ENCODE measurements at regions not wholly inside any gene's neighbourhood (a gene's known extent, or its start where the extent isn't known, plus 50 kb on each side); places are given as distances from the start of the nearest gene placed in this dataset.
"Not testable (repeated sequence)": the region's sequence is repeated elsewhere in the genome, so short reads cannot be mapped to it uniquely, and the experiment has no call there.

DNA sequence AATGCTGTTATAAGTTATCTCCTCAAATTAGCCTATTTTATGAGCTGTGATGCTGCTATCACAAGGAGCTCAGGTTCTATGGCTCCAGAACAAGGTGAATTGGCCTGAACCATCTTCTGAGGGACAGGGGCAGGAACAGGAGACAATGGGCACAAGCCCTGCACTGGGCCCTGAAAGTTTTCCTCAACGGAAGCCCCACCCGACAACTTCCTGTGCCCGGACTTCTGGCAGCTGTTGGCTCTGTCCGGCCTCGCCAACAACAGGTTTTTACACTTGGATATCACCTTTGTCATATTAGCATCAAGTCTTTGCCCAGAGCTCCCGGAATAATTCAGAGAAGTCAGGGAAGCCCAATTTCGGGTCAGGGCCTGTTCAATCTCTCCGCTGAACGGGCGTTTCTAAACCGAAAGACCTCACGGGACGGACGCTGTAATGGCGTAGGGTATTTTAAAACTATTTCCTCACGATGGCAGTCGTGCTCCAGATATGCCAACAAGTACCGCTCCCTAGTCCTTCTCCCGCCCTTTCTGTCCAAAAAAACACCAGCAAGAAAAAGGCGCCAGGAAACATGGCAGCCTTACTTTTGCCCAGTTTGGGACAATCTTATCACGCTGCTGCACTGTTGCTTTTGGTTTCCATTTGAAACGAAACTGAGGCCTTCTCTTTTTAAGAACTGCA, 201.0 kb upstream of the STK26 start:
- DNase-seq (ENCODE audit: extremely low read depth in 1 of 2, low read depth in 1 of 2), result no peak

DNA sequence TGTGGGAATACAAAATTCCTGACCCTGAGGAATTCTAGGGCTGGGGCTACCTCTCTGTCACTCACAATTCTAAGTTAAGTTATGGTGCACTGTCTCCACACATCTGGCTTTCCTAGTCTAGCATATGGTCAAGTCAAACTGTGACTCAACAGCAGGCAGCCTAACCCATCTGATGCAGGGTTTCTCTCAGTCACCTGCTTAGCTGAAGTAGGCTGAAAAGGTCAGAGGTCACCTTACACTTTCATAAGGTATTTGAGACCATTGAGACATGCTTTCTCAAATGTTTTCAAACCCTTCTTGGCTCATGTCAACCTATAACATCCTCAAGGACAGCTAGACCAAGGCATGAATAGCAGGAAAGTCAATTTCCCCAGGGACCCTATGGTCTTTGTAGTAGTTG, 196.5 kb upstream of the STK26 start:
- DNase-seq (ENCODE audit: extremely low read depth in 1 of 2, low read depth in 1 of 2), result no peak

GRCh38 chrX:131827935-131828334, 195.2 kb upstream of the STK26 start:
- DNase-seq (ENCODE audit: extremely low read depth in 1 of 2, low read depth in 1 of 2), result no peak

GRCh38 chrX:131828482-131828881, 194.6 kb upstream of the STK26 start:
- DNase-seq (ENCODE audit: extremely low read depth in 1 of 2, low read depth in 1 of 2), result no peak

DNA sequence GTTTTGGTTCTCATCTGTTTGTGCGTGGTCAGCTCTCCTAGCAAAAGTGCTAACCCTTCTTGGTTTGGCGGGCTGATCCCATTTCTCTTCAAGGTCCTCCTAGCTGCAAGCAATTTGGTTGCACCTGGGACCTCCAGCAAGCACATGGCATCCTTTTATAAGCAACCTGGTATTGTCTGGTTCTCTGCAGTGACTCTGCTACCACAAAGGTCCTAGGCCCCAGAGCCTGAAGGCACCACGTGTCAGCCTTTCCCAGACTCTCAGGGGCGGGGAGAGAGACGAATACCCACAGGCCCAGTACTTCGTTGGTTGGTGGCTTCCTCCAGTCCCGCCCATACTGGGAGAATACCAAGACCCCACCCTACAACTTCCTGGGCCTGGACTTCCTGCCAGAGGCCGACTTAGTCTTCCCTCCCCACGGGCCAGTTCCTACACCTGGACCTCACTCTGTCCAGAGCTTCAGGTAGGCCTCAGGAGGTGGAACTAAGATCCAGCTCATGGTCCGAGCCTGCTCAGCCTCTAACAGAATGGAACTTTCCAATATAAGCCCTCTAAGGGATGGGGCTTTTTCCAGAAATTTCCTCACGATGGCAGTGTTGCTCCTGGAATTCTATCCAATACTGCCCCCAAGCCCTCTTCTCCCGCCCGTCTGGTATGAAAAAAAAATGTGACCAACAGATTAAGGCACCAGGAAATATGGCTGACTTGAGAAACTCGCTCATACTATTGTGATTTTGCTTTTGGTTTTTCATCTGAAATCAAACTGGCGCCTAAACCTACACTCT, 192.5 kb upstream of the STK26 start:
- no peak for DNase-seq (ENCODE audit: extremely low read depth in 1 of 2, low read depth in 1 of 2)

DNA sequence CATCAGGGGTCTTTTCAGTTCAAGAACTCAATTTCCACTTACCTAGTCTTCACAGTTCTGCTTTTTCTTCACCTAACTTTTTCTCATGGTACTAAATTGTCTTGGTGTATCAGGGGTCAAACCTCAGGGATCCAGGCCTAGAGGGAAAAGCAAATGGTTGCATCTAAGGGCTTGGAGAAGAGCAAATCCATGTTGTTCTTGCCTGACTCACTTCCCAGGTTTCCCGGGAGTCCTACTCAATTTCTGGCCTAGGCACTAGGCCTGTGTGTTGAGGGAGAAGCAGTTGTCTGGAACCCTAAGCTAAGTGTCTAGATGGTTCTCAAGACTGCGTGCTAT, 191.9 kb upstream of the STK26 start:
- DNase-seq (ENCODE audit: extremely low read depth in 1 of 2, low read depth in 1 of 2), result no peak

- DNase-seq (ENCODE audit: extremely low read depth in 1 of 2, low read depth in 1 of 2), result no peak
These were observed 186.9 kb upstream of the STK26 start for GRCh38 chrX:131836161-131836560.

DNA sequence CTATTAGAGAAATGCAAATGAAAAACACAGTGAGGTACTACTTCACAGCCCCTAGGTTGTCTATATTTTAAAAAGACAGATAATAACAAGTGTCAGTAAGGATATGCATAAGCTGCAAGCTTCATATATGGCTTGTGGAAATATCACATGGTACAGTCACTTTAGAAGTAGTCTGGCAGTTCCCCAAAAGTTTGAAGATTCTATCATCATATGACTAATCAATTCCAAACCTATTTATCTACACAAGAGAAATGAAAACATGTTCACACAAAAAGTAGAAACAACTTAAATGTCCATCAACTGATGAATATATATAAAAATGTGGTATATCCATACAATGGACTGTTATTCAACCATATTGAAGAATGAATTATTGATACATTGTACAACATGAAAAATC, 185.8 kb upstream of the STK26 start:
- DNase-seq (ENCODE audit: extremely low read depth in 1 of 2, low read depth in 1 of 2), result no peak

GRCh38 chrX:131840799-131841495, 182.2 kb upstream of the STK26 start:
- no peak for DNase-seq (ENCODE audit: extremely low read depth in 1 of 2, low read depth in 1 of 2)

DNA sequence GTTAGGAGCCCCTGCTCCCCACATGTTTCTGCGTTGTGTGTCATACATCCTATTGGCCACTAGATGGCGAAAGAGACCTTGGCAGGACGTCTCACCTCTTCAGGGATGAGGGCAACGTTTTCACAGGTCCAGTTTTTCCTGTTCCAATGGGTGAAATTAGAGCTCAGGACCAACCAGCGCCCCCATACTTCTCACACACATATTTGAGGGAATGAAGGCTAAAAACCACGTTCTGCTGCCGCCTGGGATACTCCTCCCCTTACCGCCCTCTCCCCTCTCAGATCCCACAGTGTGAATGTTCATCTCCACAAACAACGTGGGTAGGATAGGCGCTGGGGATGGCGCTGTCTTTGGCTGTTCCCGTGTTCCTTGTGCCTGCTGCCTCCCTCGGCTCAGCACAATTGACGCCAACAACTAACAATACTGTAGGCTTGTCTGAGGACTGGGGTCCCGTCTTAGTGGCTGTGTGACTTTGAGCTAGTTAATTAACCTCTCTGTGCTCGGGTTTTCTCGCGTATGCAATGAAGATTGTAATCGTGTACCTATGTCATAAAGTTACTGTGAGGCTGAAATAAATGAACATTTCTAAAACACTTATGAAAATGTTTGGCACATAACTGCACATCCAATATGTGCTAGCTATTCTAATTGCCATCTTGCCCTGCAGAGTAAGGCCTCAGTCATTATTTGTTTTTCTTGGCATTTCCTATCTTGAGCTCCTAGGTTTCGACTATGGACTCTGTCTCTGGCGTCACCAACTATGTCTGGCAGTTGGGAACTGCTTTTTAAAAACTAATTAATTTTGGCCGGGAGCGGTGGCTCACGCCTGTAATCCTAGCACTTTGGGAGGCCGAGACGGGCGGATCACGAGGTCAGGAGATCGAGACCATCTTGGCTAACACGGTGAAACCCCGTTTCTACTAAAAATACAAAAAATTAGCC, 181.3 kb upstream of the STK26 start:
- DNase-seq (ENCODE audit: extremely low read depth in 1 of 2, low read depth in 1 of 2), result no peak

DNA sequence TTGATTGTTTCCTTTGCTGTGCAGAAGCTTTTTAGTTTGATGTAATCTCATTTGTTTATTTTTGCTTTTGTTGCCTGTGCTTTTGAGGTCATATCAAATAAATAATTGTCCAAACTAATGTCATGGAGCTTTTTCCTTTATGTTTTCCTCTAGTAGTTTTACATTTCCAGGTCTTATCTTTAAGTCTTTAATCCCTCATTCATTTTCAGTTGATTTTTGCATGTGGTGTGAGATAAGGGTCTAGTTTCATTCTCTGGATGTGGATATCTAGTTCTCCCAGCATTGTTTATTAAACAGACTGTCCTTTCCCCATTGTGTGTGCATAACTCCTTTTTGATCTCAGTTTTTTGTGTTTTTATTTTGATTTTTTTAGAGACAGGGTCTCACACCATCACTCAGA, 179.1 kb upstream of the STK26 start:
- DNase-seq (ENCODE audit: extremely low read depth in 1 of 2, low read depth in 1 of 2), result no peak

DNA sequence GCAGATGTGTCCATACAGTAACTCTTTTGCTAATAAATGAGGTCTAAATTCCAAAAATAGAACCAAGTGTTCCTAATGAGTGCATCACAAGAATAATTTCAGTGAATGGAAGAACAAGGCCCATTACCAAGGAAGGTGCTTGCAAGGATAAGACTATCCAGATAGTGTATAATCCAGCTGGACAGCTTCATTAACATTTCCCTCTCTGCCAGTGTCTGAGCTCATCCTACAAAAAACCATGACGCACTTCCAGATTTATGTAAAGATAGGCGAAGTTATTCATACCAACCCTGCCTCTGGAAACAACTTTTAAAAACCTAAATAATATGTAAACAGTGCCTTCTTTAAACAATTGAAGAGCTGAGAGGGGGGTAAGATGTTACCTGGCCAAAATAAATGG, 177.9 kb upstream of the STK26 start:
- DNase-seq (ENCODE audit: extremely low read depth in 1 of 2, low read depth in 1 of 2), result no peak

DNA sequence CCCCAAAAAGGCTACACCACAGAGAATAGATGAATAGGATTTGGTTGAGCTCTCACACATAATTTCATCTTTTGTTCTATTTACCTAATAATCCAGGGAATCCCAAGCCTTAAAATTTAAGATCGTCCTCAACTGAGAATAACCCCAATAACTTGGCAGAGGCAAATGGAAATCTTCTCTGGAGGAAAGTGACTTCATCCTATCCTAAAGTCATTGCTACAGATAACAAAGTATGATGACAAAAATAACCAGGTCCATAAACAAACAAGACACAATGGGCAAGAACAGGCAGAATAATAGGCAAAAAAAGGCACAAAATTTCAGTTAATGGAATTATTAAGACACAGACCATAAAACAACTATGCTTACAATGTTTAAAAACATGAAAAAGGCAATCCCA, 177.3 kb upstream of the STK26 start:
- no peak for DNase-seq (ENCODE audit: extremely low read depth in 1 of 2, low read depth in 1 of 2)

DNA sequence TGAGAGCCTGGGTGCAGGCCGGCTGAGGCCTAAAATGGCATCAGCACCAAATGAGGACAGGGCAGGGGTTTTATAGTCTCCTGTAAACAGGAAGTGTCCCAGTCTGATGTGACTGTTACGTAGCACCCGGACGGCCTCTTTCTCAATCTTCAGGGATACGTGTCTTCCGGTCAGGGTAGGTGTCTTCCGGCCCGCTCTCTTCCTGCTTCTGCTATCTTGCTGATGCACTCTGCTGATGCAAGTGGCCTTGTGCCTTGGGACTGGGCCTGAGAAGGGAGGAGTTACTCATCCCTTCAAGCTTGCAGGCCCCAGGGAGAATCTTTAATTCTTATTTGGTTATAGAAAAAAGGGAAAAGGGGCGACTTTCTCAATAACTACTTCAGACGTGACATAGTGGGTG, 172.1 kb upstream of the STK26 start:
- not testable (repeated sequence) for DNase-seq (ENCODE audit: extremely low read depth in 1 of 2, low read depth in 1 of 2)

GRCh38 chrX:131853440-131853839, 169.7 kb upstream of the STK26 start:
- no peak for DNase-seq (ENCODE audit: extremely low read depth in 1 of 2, low read depth in 1 of 2)

GRCh38 chrX:131854581-131854980, 168.5 kb upstream of the STK26 start:
- no peak for DNase-seq (ENCODE audit: extremely low read depth in 1 of 2, low read depth in 1 of 2)

GRCh38 chrX:131861088-131861787, 161.9 kb upstream of the STK26 start:
- DNase-seq (ENCODE audit: extremely low read depth in 1 of 2, low read depth in 1 of 2), result no peak

DNA sequence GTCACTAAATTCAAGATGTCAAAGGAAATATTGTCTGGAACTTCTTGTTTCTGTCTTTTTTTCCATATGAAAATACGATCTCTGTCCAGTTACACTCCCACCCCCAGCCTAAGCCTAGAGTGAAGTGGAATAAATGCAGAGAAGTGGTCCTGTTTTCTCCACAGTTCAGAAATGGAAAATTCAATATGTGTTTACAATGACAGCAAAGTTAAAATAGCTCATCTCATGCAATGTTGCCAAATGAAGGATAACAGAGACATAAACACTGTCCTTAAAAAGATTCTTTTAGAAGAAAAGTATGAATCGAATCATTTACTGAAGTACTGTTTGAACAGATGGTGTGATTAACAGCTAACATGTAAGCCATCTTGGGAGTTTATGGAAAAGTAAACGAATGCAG, 160.8 kb upstream of the STK26 start:
- no peak for DNase-seq (ENCODE audit: extremely low read depth in 1 of 2, low read depth in 1 of 2)

GRCh38 chrX:131869182-131869581, 153.9 kb upstream of the STK26 start:
- DNase-seq (ENCODE audit: extremely low read depth in 1 of 2, low read depth in 1 of 2), result no peak

- no peak for DNase-seq (ENCODE audit: extremely low read depth in 1 of 2, low read depth in 1 of 2)
These were observed 148.8 kb upstream of the STK26 start for GRCh38 chrX:131874300-131874699.

All from stimulated activated CD8-positive, alpha-beta memory T cell treated with anti-CD3 and anti-CD28 coated beads, Interleukin-7, amount 100 ng/mL, for 48 hours (primary cell).